Neural cell (in vitro differentiated cells): ENCODE measurements at regions not wholly inside any gene's neighbourhood (a gene's known extent, or its start where the extent isn't known, plus 50 kb on each side); places are given as distances from the start of the nearest gene placed in this dataset.

Source experiments
- H2AFZ ChIP-seq: fragments of 200-600, 300-800 bp; sonication (generic), shearing (Covaris generic); 2 replicates; pipeline ENCODE4 v1.6.0; 2014; ENCODE audit warnings: low read depth, mild to moderate bottlenecking, antibody characterized with exemption, low read length, moderate library complexity
- H3F3A ChIP-seq: fragments of 200-600 bp; shearing (Covaris generic); 2 replicates; pipeline ENCODE4 v1.6.1; 2016; ENCODE audit warnings: mild to moderate bottlenecking, moderate library complexity, mixed read lengths, antibody characterized with exemption, low read length; ENCODE audit not compliant: insufficient read depth, poor library complexity, severe bottlenecking
- H3K27ac ChIP-seq: fragments of 200-600, 300-800 bp; sonication (generic), shearing (Covaris generic); 2 replicates; pipeline ENCODE4 v1.5.1; 2014; ENCODE audit warnings: mild to moderate bottlenecking, low read length, moderate library complexity
- H3K27me3 ChIP-seq: fragments of 300-800, 200-600 bp; sonication (generic), shearing (Covaris generic); 2 replicates; pipeline ENCODE4 v1.6.0; 2014; ENCODE audit warnings: mild to moderate bottlenecking, low read depth, low read length, moderate library complexity; ENCODE audit not compliant: insufficient read depth
- H3K36me3 ChIP-seq: fragments of 300-800, 200-600 bp; sonication (generic), shearing (Covaris generic); 2 replicates; pipeline ENCODE4 v1.5.1; 2014; ENCODE audit warnings: mild to moderate bottlenecking, antibody characterized with exemption, low read length, moderate library complexity; ENCODE audit not compliant: insufficient read depth
- H3K4me2 ChIP-seq: fragments of 300-800, 200-600 bp; sonication (generic), shearing (Covaris generic); 2 replicates; pipeline ENCODE4 v1.6.0; 2014; ENCODE audit warnings: mild to moderate bottlenecking, low read length
- H3K4me3 ChIP-seq: fragments of 300-800, 200-600 bp; sonication (generic), shearing (Covaris generic); 2 replicates; pipeline ENCODE4 v1.5.1; 2014; ENCODE audit warnings: mild to moderate bottlenecking, low read length, moderate library complexity
- H3K79me2 ChIP-seq: fragments of 200-600 bp; shearing (Covaris generic); replicated peaks from 2 replicates; pipeline ENCODE4 v1.6.0; 2014; ENCODE audit warnings: mild to moderate bottlenecking, low read length, moderate library complexity; ENCODE audit not compliant: insufficient read depth
- H3K9ac ChIP-seq: fragments of 300-800, 200-600 bp; sonication (generic), shearing (Covaris generic); 2 replicates; pipeline ENCODE4 v1.6.1; 2016; ENCODE audit warnings: mild to moderate bottlenecking, low read length, mixed read lengths
- H3K9me2 ChIP-seq: fragments of 200-600 bp; shearing (Covaris generic); 2 replicates; pipeline ENCODE4 v1.6.1; 2016; ENCODE audit warnings: mild to moderate bottlenecking, low read length, mixed read lengths; ENCODE audit not compliant: insufficient read depth
- H3K9me3 ChIP-seq: fragments of 200-600, 300-800 bp; sonication (generic), shearing (Covaris generic); 2 replicates; pipeline ENCODE4 v1.6.1; 2016; ENCODE audit warnings: mild to moderate bottlenecking, mixed run types, low read length, moderate library complexity, mixed read lengths
- H4K20me1 ChIP-seq: fragments of 200-600 bp; shearing (Covaris generic); 2 replicates; pipeline ENCODE4 v1.6.1; 2016; ENCODE audit warnings: mild to moderate bottlenecking, mixed run types; ENCODE audit not compliant: insufficient read depth
- EP300 ChIP-seq: fragments of 450-650 bp; conservative IDR thresholded peaks from 2 replicates; pipeline ENCODE4 v1.6.1; 2014; ENCODE audit warnings: antibody characterized with exemption, mild to moderate bottlenecking, moderate library complexity; ENCODE audit not compliant: poor library complexity, severe bottlenecking
- EZH2 ChIP-seq: fragments of 200-600, 300-800 bp; shearing (Covaris generic), sonication (generic); IDR thresholded peaks from 2 replicates; pipeline ENCODE4 v1.6.1; 2014; ENCODE audit warnings: antibody characterized with exemption, low read length, borderline replicate concordance, mild to moderate bottlenecking; ENCODE audit not compliant: insufficient read depth, poor library complexity, severe bottlenecking
- MXI1 ChIP-seq: fragments of 450-650 bp; conservative IDR thresholded peaks from 2 replicates; pipeline ENCODE4 v1.6.1; 2014; ENCODE audit warnings: antibody characterized with exemption, mild to moderate bottlenecking; ENCODE audit not compliant: poor library complexity, severe bottlenecking
- POLR2AphosphoS5 ChIP-seq: IDR thresholded peaks from 2 replicates; pipeline ENCODE4 v1.6.1; 2012
- RAD21 ChIP-seq: fragments of 450-650 bp; conservative IDR thresholded peaks from 2 replicates; pipeline ENCODE4 v1.6.1; 2014; ENCODE audit warnings: antibody characterized with exemption, mild to moderate bottlenecking, moderate library complexity
- SMC3 ChIP-seq: fragments of 450-650 bp; conservative IDR thresholded peaks from 2 replicates; pipeline ENCODE4 v1.6.1; 2014; ENCODE audit warnings: antibody characterized with exemption, mild to moderate bottlenecking, moderate library complexity; ENCODE audit not compliant: poor library complexity
- TAF1 ChIP-seq: IDR thresholded peaks from 2 replicates; pipeline ENCODE4 v1.6.1; 2012; ENCODE audit warnings: low read depth
- TF ChIP-seq, protein P1 (sequence below): IDR thresholded peaks from 2 replicates; pipeline ENCODE4 v1.6.1; 2012; ENCODE audit warnings: borderline replicate concordance
- TF ChIP-seq, protein P2 (sequence below): fragments of 450-650 bp; IDR thresholded peaks from 2 replicates; pipeline ENCODE4 v1.5.1; 2014; ENCODE audit warnings: antibody characterized with exemption, mild to moderate bottlenecking, moderate library complexity; ENCODE audit not compliant: poor library complexity, severe bottlenecking

DNA sequence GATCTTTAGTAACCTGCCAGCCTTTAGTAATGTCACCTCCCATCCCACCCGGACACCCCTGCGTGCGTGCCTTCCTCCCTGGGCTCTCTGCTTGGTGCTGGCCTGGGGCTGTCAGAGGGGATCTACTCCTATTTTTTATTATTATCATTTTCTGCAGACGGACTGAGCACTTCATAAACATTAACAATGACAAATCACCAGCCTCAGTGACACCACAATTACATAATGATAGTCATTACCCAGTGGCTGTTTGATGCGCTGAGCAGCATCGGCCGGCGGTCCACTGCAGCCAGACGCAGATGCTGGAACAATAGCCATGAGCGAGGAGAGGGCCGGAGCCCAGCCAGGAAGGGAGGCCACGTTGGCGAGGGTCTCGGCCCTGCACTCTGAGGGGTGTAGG, 309.3 kb upstream of the AJAP1 start:
- no peak overlapping the region for H3K4me2 ChIP-seq
- no peaks in the 10 kb centered on the region for H3F3A ChIP-seq
- no peaks in the 10 kb centered on the region for H3K79me2 ChIP-seq
- no peak overlapping the region for H2AFZ ChIP-seq
- H3K9ac ChIP-seq: no peak overlapping the region
- no peaks in the 10 kb centered on the region for H3K9me2 ChIP-seq
- no peaks in the 10 kb centered on the region for H3K36me3 ChIP-seq
- H3K27me3 ChIP-seq: no peaks in the 10 kb centered on the region
- TF ChIP-seq EP300 (peak; percentile 57), POLR2AphosphoS5 (peak; percentile 93)
- TF ChIP-seq, protein P1, sequence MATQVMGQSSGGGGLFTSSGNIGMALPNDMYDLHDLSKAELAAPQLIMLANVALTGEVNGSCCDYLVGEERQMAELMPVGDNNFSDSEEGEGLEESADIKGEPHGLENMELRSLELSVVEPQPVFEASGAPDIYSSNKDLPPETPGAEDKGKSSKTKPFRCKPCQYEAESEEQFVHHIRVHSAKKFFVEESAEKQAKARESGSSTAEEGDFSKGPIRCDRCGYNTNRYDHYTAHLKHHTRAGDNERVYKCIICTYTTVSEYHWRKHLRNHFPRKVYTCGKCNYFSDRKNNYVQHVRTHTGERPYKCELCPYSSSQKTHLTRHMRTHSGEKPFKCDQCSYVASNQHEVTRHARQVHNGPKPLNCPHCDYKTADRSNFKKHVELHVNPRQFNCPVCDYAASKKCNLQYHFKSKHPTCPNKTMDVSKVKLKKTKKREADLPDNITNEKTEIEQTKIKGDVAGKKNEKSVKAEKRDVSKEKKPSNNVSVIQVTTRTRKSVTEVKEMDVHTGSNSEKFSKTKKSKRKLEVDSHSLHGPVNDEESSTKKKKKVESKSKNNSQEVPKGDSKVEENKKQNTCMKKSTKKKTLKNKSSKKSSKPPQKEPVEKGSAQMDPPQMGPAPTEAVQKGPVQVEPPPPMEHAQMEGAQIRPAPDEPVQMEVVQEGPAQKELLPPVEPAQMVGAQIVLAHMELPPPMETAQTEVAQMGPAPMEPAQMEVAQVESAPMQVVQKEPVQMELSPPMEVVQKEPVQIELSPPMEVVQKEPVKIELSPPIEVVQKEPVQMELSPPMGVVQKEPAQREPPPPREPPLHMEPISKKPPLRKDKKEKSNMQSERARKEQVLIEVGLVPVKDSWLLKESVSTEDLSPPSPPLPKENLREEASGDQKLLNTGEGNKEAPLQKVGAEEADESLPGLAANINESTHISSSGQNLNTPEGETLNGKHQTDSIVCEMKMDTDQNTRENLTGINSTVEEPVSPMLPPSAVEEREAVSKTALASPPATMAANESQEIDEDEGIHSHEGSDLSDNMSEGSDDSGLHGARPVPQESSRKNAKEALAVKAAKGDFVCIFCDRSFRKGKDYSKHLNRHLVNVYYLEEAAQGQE: no peak
- H3K4me3 ChIP-seq: no peak overlapping the region
- peak overlapping the region; percentile 47 for H3K27ac ChIP-seq
- no peaks in the 10 kb centered on the region for H4K20me1 ChIP-seq
- H3K9me3 ChIP-seq: no peaks in the 10 kb centered on the region

DNA sequence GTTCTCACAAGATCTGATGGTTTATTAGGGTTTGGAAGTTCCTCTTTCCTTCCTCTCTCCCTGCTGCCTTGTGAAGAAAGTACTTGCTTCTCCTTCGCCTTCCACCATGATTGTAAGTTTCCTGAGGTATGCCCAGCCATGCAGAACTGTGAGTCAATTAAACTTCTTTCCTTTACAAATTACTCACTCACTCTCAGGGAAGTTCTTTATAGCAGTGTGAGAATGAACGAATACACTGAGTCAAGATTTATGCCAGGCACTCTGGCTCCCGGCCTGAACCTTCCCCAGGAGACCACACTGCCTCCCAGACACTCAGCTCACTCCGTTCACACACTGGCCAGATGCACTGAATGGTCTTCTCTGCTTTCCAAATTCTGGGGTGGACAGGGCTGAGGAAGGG, 308.3 kb upstream of the AJAP1 start:
- H3K79me2 ChIP-seq: no peaks in the 10 kb centered on the region
- H2AFZ ChIP-seq: no peak overlapping the region
- no peak overlapping the region for H3K9ac ChIP-seq
- TF ChIP-seq, protein P1: no peak
- TF ChIP-seq TAF1 (no peak), RAD21 (no peak), MXI1 (no peak), EP300 (no peak), POLR2AphosphoS5 (no peak), SMC3 (no peak), EZH2 (no peak)
- TF ChIP-seq, protein P2, sequence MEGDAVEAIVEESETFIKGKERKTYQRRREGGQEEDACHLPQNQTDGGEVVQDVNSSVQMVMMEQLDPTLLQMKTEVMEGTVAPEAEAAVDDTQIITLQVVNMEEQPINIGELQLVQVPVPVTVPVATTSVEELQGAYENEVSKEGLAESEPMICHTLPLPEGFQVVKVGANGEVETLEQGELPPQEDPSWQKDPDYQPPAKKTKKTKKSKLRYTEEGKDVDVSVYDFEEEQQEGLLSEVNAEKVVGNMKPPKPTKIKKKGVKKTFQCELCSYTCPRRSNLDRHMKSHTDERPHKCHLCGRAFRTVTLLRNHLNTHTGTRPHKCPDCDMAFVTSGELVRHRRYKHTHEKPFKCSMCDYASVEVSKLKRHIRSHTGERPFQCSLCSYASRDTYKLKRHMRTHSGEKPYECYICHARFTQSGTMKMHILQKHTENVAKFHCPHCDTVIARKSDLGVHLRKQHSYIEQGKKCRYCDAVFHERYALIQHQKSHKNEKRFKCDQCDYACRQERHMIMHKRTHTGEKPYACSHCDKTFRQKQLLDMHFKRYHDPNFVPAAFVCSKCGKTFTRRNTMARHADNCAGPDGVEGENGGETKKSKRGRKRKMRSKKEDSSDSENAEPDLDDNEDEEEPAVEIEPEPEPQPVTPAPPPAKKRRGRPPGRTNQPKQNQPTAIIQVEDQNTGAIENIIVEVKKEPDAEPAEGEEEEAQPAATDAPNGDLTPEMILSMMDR: no peak
- H3F3A ChIP-seq: no peaks in the 10 kb centered on the region
- no peaks in the 10 kb centered on the region for H3K9me2 ChIP-seq
- no peaks in the 10 kb centered on the region for H3K36me3 ChIP-seq
- H3K27me3 ChIP-seq: no peaks in the 10 kb centered on the region
- no peak overlapping the region for H3K27ac ChIP-seq
- H4K20me1 ChIP-seq: no peaks in the 10 kb centered on the region
- H3K4me3 ChIP-seq: no peak overlapping the region
- H3K4me2 ChIP-seq: no peak overlapping the region
- H3K9me3 ChIP-seq: no peaks in the 10 kb centered on the region
